ENCODE measurements at regions not wholly inside any gene's neighbourhood (a gene's known extent, or its start where the extent isn't known, plus 50 kb on each side); places are given as distances from the start of the nearest gene placed in this dataset.
"Not testable (repeated sequence)": the region's sequence is repeated elsewhere in the genome, so short reads cannot be mapped to it uniquely, and the experiment has no call there.

DNA sequence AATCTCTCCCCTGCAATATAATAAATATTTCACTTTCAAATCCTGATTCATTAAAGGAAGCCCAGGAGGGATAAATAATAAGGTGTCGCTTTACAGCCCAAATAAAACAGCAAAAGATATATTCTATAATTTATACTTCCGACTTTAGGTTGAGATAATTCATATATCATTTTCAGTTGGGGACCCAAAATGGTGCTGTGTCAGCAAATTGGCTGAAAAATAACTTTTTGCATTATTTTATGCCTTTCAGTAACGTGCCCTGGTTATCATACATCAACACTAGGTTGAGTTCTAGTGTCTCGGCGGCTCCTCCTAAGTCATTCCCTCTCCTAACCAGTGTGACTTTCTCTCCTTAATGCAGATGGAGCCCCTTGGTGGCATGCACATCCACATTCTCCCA lies 278.2 kb downstream of the NXPE2 start:
- DNase-seq: no peak
- Mint-ChIP-seq H3K4me3 (no peak overlapping the region), H3K4me1 (no peaks in the 10 kb centered on the region), H3K36me3 (ENCODE audit: low read depth) (no peaks in the 10 kb centered on the region), H3K27ac (no peak overlapping the region), H3K9me3 (no peaks in the 10 kb centered on the region), H3K27me3 (no peaks in the 10 kb centered on the region)
- intact Hi-C loops (cut with micrococcal nuclease): no loop called here

DNA sequence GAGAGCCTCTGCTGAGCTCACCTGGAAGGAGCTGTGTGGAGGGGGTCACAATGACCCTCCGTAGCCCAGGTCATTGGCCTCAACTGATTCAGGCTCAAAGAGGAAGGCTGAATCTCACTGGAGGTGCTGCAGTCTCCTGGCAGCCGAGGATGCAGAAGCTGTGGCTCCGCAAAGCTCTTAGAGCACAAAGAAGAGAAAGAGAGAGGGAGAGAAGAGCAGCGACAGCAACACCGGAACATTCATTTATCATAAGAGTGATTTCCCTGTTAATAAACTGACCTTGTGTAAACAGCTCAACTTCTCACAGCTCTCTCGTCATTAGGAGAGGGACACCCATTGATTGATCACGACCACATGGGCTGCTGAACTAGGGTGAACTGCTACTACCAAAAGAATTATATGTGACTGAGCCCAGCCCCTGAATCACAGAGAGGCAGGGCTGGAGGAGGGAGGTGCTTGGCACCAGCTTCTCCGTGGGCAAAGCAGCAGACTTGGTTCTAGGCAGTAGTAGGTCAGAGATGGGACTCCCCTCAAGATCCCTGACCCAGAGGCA lies 281.7 kb downstream of the NXPE2 start:
- H3K36me3 Mint-ChIP-seq (ENCODE audit: low read depth): no peaks in the 10 kb centered on the region
- no peaks in the 10 kb centered on the region for H3K27me3 Mint-ChIP-seq
- H3K4me3 Mint-ChIP-seq: no peak overlapping the region
- no peaks in the 10 kb centered on the region for H3K9me3 Mint-ChIP-seq
- H3K27ac Mint-ChIP-seq: no peak overlapping the region
- H3K4me1 Mint-ChIP-seq: no peaks in the 10 kb centered on the region
- intact Hi-C loops (cut with micrococcal nuclease): no loop called here
- DNase-seq: no peak

DNA sequence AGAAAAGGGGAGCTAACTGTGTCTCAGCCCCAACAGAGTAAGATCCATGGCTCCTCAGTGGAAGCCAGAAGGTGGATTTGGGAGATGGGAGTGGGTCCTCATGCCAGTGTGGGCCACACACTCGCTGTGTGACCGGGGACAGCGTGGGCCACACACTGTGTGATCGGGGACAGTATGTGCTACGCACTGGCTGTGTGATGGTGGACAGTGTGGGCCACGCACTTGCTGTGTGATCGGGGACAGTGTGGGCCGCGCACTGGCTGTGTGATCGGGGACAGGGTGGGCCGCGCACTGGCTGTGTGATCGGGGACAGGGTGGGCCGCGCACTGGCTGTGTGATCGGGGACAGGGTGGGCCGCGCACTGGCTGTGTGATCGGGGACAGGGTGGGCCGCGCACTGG lies 282.5 kb downstream of the NXPE2 start:
- H3K9me3 Mint-ChIP-seq; DNase-seq; H3K4me3 Mint-ChIP-seq; H3K27ac Mint-ChIP-seq; H3K4me1 Mint-ChIP-seq; intact Hi-C loops (cut with micrococcal nuclease); H3K36me3 Mint-ChIP-seq (ENCODE audit: low read depth); H3K27me3 Mint-ChIP-seq: not testable (repeated sequence)

DNA sequence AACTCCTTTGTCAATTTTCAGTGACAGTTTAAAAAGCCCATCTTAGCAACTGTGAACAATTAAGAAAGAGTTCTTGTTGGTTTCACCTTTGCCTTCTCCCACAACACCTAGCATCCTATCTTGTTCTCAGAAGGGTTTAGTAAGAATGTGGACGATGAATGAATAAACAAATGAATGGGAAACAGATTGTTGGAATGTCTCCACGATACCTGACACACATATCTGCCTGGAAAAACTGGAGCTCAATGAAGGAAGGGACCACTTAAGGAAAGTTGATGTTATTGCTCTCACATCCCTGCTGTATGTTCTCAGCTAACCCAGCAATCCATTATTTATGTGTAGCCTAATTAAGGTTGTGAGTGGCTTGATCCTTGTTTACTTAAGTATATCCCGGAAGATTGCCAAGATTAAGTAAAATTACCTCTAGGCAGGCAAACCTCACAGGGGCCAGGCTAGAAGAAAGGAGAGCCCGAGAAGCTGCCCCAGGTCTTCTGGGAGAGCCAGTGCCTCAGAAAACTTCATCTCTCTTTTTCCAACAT lies 286.4 kb downstream of the NXPE2 start:
- Mint-ChIP-seq H3K4me1 (no peaks in the 10 kb centered on the region), H3K27ac (no peak overlapping the region), H3K4me3 (no peak overlapping the region), H3K9me3 (no peaks in the 10 kb centered on the region), H3K27me3 (no peaks in the 10 kb centered on the region), H3K36me3 (ENCODE audit: low read depth) (no peaks in the 10 kb centered on the region)
- intact Hi-C loops (cut with micrococcal nuclease): no loop called here
- no peak for DNase-seq

DNA sequence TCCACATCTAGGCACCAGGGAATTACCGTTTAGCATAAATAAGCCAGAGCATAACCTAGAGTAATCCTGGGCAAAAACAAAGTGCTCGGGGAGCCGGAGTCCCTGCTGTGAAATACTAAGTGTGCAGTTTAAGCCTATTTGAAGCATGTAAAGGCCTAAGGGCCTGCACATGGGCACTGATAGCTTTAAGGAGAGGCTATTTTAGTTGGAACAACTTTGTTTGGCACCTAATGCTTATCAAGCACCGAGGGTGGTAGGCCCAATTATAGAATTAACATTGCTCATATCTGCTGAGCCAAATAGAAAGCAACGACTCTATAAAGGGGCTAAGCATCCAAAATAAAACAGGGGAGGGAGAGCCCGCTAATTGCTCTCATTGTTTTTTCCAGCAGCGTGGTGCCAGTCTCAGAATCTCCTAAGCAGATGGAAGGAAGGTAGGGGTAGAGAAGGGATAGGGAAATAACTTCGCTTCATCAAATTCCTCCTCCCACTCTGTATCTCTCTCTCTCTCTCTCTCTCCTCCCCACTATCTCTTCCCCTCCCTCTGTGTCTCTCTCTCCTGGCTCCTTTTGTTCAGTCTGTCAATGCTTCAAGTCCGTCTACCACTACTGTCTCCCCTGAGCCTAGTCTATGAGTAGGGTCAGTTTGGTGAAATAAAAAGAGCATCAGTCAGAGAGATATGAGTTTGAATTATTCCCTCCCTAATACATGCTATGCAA lies 292.8 kb downstream of the NXPE2 start:
- intact Hi-C loops (cut with micrococcal nuclease): no loop called here
- H3K27ac Mint-ChIP-seq: no peak overlapping the region
- no peaks in the 10 kb centered on the region for H3K36me3 Mint-ChIP-seq (ENCODE audit: low read depth)
- no peaks in the 10 kb centered on the region for H3K27me3 Mint-ChIP-seq
- no peak overlapping the region for H3K4me3 Mint-ChIP-seq
- no peaks in the 10 kb centered on the region for H3K9me3 Mint-ChIP-seq
- DNase-seq: no peak
- H3K4me1 Mint-ChIP-seq: no peaks in the 10 kb centered on the region

DNA sequence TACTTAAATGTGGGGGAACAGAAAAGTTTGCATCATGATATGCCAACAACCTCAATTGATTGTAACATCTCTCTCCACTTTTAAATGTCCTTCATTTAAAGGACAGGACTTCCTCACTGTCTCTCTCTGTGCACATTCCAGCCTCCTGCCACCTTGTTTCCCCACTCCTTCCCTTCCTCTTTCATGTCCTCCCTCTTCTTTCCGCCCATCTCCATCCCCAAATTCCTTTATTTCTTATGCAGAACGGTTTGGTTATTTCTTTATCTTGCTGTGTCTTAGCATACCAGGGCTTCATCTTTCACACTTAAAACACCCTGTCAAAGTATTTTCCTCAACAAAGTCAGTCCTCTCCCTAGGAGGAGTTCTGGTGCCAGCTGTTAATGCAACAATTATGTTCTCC lies 293.8 kb downstream of the NXPE2 start:
- H3K36me3 Mint-ChIP-seq (ENCODE audit: low read depth): no peaks in the 10 kb centered on the region
- H3K27ac Mint-ChIP-seq: no peak overlapping the region
- H3K27me3 Mint-ChIP-seq: no peaks in the 10 kb centered on the region
- no peak for DNase-seq
- no peak overlapping the region for H3K4me3 Mint-ChIP-seq
- no peaks in the 10 kb centered on the region for H3K9me3 Mint-ChIP-seq
- intact Hi-C loops (cut with micrococcal nuclease): no loop called here
- H3K4me1 Mint-ChIP-seq: no peaks in the 10 kb centered on the region

DNA sequence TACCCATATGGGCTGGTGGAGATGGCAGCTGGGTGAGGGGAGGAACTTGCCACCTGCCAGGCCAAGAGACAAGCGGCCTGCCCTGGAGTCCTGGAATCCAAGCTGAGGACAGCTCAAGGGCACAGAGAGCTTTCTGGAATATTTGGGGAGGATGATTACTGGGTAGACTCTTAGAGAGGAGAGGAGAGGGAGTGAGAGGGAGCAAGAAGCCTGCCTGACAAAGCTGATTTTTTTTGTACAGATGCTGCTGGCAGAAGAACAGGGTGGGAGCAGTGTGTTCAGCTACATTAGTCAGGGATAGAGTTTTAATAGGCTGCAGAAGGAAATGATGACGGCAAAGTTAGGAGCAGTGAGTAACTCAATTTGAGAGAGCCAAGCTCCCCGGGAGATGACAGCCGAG lies 299.3 kb downstream of the NXPE2 start:
- Mint-ChIP-seq H3K27ac (no peak overlapping the region), H3K4me3 (no peak overlapping the region), H3K27me3 (no peaks in the 10 kb centered on the region), H3K36me3 (ENCODE audit: low read depth) (no peaks in the 10 kb centered on the region), H3K9me3 (no peaks in the 10 kb centered on the region), H3K4me1 (no peaks in the 10 kb centered on the region)
- DNase-seq: no peak
- intact Hi-C loops (cut with micrococcal nuclease): no loop called here

DNA sequence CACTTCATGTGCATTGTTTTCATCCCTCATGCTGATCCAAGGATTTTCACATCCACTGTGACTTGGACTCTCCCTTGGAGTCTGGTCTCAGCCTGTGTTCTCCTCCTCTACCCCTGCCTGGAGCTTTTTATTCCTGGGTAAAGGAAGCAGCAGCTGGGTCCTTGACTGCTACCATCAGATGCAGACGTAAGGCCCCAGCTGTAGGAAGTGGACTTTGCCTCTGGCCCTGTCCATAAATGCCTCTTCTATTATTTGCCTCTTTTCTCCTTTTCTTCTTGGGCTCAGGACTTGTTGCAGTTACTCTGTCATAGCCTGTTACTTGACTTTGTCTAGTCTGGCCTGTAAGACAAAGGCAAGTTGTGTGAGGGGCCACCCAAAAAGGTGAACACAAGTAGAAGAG lies 303.8 kb downstream of the NXPE2 start:
- H3K4me3 Mint-ChIP-seq: no peak overlapping the region
- DNase-seq: no peak
- no peaks in the 10 kb centered on the region for H3K4me1 Mint-ChIP-seq
- no peaks in the 10 kb centered on the region for H3K27me3 Mint-ChIP-seq
- H3K27ac Mint-ChIP-seq: no peak overlapping the region
- no peaks in the 10 kb centered on the region for H3K9me3 Mint-ChIP-seq
- intact Hi-C loops (cut with micrococcal nuclease): no loop called here
- H3K36me3 Mint-ChIP-seq (ENCODE audit: low read depth): no peaks in the 10 kb centered on the region

DNA sequence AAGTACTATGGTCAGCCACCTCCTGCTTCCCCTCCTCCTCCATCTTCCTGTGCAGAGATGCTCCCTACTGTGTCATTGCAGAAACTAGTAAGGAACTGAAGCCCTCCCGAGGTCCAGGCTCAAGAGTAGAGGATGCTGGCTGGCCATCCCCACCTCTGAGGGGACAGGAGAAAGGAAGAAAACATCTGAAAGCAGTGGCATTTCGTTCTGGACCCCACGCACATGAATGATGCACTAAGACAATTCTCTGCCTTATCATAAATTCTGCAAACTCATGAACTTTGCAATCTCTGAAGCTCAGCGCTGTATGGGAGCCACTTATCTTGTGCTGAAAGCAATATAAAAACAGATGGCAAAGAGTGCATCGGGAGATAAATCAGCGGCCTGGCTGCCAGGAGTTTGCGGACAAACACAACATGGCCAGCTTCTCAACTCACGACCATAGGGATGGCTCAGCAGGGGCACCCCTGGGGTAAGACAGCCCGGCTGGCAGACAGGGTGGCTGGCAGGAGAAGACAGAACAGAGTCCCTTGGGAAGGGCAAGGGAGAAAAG lies 306.4 kb downstream of the NXPE2 start:
- Mint-ChIP-seq H3K27me3 (no peaks in the 10 kb centered on the region), H3K4me1 (no peaks in the 10 kb centered on the region), H3K36me3 (ENCODE audit: low read depth) (no peaks in the 10 kb centered on the region), H3K9me3 (no peaks in the 10 kb centered on the region), H3K27ac (no peak overlapping the region), H3K4me3 (no peak overlapping the region)
- DNase-seq: no peak
- intact Hi-C loops (cut with micrococcal nuclease): no loop called here

DNA sequence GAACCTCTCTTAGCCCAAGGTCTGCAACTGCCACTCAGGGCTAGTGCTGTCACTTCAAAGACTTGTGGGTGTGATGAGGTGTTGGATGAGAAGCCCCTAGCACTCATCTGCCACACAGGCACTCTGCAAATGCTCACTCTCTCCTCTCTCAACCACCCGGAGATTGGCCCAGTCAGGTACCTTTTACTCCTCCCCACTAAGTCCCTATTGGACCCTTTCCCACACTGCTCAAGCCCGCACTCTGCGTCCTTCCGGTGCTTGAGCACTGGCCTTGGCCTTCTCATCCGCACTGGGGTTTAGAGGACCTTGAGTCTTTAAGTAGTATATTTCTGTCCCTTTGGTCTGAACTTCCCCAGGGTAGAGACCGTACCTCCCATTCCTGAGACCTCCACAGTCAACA lies 308.0 kb downstream of the NXPE2 start:
- no peak overlapping the region for H3K27ac Mint-ChIP-seq
- H3K4me3 Mint-ChIP-seq: no peak overlapping the region
- intact Hi-C loops (cut with micrococcal nuclease): no loop called here
- H3K9me3 Mint-ChIP-seq: no peaks in the 10 kb centered on the region
- H3K36me3 Mint-ChIP-seq (ENCODE audit: low read depth): no peaks in the 10 kb centered on the region
- H3K27me3 Mint-ChIP-seq: no peaks in the 10 kb centered on the region
- no peaks in the 10 kb centered on the region for H3K4me1 Mint-ChIP-seq
- DNase-seq: no peak

DNA sequence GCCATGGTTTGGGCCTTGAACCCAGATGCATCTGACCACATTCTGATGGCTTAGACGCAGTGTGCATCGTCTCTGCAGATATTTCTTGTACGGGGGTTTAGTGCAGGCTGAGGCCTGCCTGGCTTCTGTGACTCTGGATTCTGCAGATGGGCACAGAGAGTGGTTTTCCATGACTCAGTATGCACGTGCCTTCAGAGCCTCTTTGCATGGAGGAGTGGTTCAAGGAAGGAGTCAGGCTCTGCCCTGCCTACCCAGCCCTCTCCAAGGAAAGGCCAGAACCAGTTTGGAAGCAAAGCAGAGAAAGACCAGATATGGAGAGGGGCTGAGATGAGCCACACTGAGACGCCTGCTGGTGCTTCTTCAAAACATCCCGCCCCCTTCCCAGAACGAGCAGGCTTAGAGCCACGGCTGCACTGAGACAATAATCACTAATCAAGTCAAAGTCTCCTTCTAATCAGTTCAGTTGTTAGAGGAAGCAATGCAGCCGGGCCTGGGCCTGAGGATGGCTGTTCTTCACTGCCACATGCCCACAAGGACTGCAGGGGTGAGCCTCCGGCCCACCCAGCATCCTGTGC lies 308.9 kb downstream of the NXPE2 start:
- Mint-ChIP-seq H3K27ac (no peak overlapping the region), H3K27me3 (no peaks in the 10 kb centered on the region), H3K4me3 (no peak overlapping the region), H3K36me3 (ENCODE audit: low read depth) (no peaks in the 10 kb centered on the region), H3K4me1 (no peaks in the 10 kb centered on the region), H3K9me3 (no peaks in the 10 kb centered on the region)
- DNase-seq: no peak
- intact Hi-C loops (cut with micrococcal nuclease): no loop called here

DNA sequence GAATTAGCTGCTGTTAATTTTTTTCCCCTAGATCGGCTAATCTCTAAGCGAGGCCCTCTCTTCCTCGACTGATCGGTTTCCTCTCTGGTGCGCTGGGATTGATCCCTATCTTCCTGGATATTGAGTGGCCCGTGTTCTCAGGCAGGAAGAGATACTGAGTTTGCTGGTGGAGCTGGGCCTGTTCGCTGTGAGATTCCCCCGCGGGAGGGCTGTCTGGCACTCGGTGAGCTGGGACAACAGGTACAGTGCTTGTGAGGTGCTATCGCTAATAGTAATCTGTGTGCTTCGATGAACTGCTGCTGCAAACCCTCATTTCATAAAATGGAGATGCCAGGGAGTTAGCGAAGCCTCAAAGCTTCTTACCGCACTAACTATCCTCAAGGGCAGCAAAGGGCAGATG lies 310.3 kb downstream of the NXPE2 start:
- Mint-ChIP-seq H3K4me1 (no peaks in the 10 kb centered on the region), H3K27ac (no peak overlapping the region), H3K9me3 (no peaks in the 10 kb centered on the region), H3K36me3 (ENCODE audit: low read depth) (no peaks in the 10 kb centered on the region), H3K27me3 (no peaks in the 10 kb centered on the region), H3K4me3 (no peak overlapping the region)
- DNase-seq: no peak
- intact Hi-C loops (cut with micrococcal nuclease): no loop called here

DNA sequence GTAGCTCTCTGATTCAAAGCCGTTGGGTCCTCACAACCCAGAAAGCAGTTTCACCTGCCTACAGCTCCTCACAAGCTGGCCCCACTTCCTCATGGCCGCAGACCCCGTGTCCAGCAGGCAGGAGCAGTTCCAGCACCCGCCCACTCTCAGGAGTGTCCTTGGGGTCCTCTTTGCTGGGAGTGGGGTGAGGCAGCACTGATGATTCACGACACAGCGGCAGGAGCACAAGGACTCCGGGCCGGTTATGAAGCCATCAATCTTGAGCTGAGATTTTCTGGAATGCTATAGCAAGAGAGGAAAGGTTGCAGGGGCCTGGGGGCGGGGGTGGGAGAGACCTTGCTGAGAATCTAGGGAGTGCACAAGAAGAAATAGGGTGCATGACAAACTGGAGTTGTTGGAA lies 311.2 kb downstream of the NXPE2 start:
- Mint-ChIP-seq H3K4me1 (no peaks in the 10 kb centered on the region), H3K27me3 (no peaks in the 10 kb centered on the region), H3K9me3 (no peaks in the 10 kb centered on the region), H3K27ac (no peak overlapping the region), H3K36me3 (ENCODE audit: low read depth) (no peaks in the 10 kb centered on the region), H3K4me3 (no peak overlapping the region)
- intact Hi-C loops (cut with micrococcal nuclease): no loop called here
- DNase-seq: no peak

DNA sequence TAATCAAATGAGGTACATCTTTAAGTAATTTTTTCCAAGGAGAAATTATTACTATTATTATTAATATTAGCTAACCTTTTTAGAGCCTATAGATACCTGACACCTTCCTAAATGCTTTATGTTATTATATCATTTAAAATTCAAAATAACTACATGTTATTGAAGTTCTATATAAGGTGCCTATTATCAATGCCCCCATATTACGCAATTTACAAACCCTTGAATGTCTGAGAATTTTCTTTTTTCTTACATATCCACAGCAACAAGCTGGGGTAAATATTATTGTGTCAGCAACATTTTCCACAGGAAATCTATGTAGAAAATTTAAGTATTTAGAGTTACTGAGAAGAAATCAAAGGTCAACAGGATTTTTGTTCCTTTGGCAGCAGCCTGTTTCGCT lies 327.3 kb downstream of the NXPE2 start:
- Mint-ChIP-seq H3K4me1 (no peaks in the 10 kb centered on the region), H3K9me3 (no peaks in the 10 kb centered on the region), H3K27me3 (no peaks in the 10 kb centered on the region), H3K27ac (no peak overlapping the region), H3K4me3 (no peak overlapping the region), H3K36me3 (ENCODE audit: low read depth) (no peaks in the 10 kb centered on the region)
- no peak for DNase-seq
- intact Hi-C loops (cut with micrococcal nuclease): no loop called here

Measured in activated CD4-positive, alpha-beta T cell treated with anti-CD3 and anti-CD28 coated beads, Interleukin-2, amount 10 ng/mL, durations not matched to agents 24 days and 14 days (primary cell).